ENCODE measurements at regions not wholly inside any gene's neighbourhood (a gene's known extent, or its start where the extent isn't known, plus 50 kb on each side); places are given as distances from the start of the nearest gene placed in this dataset.

GRCh38 chr10:123952099-123952498 is 60.5 kb upstream of the CPXM2 start:
- DNase-seq: no peak
- TF ChIP-seq GATA1 (IDR thresholded peaks at IDR 0.05; ENCODE audit: low read depth, low read length) (no peak), POLR2A (IDR thresholded peaks at IDR 0.05; ENCODE audit: low read length) (no peak)

GRCh38 chr10:123948030-123948823 is 56.6 kb upstream of the CPXM2 start:
- DNase-seq: no peak
- TF ChIP-seq GATA1 (IDR thresholded peaks at IDR 0.05; ENCODE audit: low read depth, low read length): no peak
- no peak for TF ChIP-seq POLR2A (IDR thresholded peaks at IDR 0.05; ENCODE audit: low read length)

GRCh38 chr10:123945325-123945920 is 53.8 kb upstream of the CPXM2 start:
- TF ChIP-seq POLR2A (IDR thresholded peaks at IDR 0.05; ENCODE audit: low read length) (no peak), GATA1 (IDR thresholded peaks at IDR 0.05; ENCODE audit: low read depth, low read length) (no peak)
- DNase-seq: peak; percentile 2 to 28

GRCh38 chr10:123944661-123945060 is 53.1 kb upstream of the CPXM2 start:
- DNase-seq: no peak
- TF ChIP-seq POLR2A (IDR thresholded peaks at IDR 0.05; ENCODE audit: low read length) (no peak), GATA1 (IDR thresholded peaks at IDR 0.05; ENCODE audit: low read depth, low read length) (no peak)

- no peak for TF ChIP-seq POLR2A (IDR thresholded peaks at IDR 0.05; ENCODE audit: low read length)
- TF ChIP-seq GATA1 (IDR thresholded peaks at IDR 0.05; ENCODE audit: low read depth, low read length): no peak
Observed at GRCh38 chr10:123943307-123943706, 51.7 kb upstream of the CPXM2 start.

GRCh38 chr10:123942114-123942861 is 50.7 kb upstream of the CPXM2 start:
- DNase-seq: no peak
- no peak for TF ChIP-seq GATA1 (IDR thresholded peaks at IDR 0.05; ENCODE audit: low read depth, low read length)
- no peak for TF ChIP-seq POLR2A (IDR thresholded peaks at IDR 0.05; ENCODE audit: low read length)

More at GRCh38 chr10:123943307-123943706, 51.7 kb upstream of the CPXM2 start:
- DNase-seq: no peak
